BE2C (cell line): ENCODE measurements at regions not wholly inside any gene's neighbourhood (a gene's known extent, or its start where the extent isn't known, plus 50 kb on each side); places are given as distances from the start of the nearest gene placed in this dataset.

Experiments
- DNase-seq: peaks from one replicate; pipeline ENCODE4 v3.0.0-alpha.2; 2020
- H3K27me3 ChIP-seq: fragments of 250-450 bp; sonication (Bioruptor Pico); 2 replicates; pipeline ENCODE4 v1.5.1; 2020; ENCODE audit warnings: mild to moderate bottlenecking
- H3K36me3 ChIP-seq: fragments of 250-450 bp; sonication (Bioruptor Pico); 2 replicates; pipeline ENCODE4 v1.5.1; 2020; ENCODE audit warnings: mild to moderate bottlenecking
- H3K4me1 ChIP-seq: fragments of 250-450 bp; sonication (Bioruptor Pico); 2 replicates; pipeline ENCODE4 v1.5.1; 2020
- H3K4me3 ChIP-seq: 2 replicates; pipeline ENCODE4 v1.5.1; 2011; ENCODE audit warnings: low read depth, low read length
- H3K9me3 ChIP-seq: fragments of 250-450 bp; sonication (Bioruptor Pico); 2 replicates; pipeline ENCODE4 v1.5.1; 2020
- TF ChIP-seq, protein P1 (sequence below): IDR thresholded peaks from 2 replicates; pipeline ENCODE4 v1.5.1; 2012; ENCODE audit warnings: mild to moderate bottlenecking, low read depth, low read length

DNA sequence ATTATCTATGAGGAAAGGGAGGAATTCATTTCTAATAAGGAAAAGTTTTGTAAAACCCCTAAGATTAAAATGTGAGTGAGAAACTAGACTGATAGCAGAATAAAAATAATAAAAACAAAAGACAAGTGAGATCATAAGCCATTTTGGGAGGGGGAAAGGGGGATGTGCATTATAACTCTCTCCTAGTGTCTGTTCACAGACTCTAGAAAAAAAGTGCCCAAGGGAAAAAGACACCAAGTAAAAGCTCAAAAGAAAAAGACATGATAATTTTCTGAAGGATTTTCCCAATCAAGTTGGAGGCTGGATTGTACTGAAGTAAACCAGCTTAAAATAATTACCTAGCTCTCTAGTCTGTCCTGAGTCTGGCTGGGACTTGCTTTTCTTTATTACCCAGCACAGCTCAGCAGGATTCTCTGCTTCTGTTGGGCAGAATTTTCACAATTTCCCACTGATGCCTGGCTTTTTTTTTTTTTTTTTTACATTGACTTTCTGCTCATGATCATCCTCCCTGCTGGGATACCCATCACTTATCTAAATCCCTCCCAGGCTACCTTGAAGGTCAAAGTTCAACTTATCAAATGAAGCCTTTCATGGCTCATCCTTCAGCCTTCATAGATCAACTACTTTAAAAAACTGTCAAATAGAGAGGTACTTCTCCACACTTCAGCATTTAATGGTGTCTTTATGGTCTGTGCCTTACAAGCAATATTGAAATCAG is 124.2 kb upstream of the KCNJ16 start:
- no peaks in the 10 kb centered on the region for H3K27me3 ChIP-seq
- TF ChIP-seq, protein P1, sequence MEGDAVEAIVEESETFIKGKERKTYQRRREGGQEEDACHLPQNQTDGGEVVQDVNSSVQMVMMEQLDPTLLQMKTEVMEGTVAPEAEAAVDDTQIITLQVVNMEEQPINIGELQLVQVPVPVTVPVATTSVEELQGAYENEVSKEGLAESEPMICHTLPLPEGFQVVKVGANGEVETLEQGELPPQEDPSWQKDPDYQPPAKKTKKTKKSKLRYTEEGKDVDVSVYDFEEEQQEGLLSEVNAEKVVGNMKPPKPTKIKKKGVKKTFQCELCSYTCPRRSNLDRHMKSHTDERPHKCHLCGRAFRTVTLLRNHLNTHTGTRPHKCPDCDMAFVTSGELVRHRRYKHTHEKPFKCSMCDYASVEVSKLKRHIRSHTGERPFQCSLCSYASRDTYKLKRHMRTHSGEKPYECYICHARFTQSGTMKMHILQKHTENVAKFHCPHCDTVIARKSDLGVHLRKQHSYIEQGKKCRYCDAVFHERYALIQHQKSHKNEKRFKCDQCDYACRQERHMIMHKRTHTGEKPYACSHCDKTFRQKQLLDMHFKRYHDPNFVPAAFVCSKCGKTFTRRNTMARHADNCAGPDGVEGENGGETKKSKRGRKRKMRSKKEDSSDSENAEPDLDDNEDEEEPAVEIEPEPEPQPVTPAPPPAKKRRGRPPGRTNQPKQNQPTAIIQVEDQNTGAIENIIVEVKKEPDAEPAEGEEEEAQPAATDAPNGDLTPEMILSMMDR, result no peak
- H3K9me3 ChIP-seq, result no peaks in the 10 kb centered on the region
- H3K4me3 ChIP-seq, result no peak overlapping the region
- no peaks in the 10 kb centered on the region for H3K36me3 ChIP-seq
- no peaks in the 10 kb centered on the region for H3K4me1 ChIP-seq
- no peak for DNase-seq

GRCh38 chr17:69954241-69954925 is 120.6 kb upstream of the KCNJ16 start:
- no peaks in the 10 kb centered on the region for H3K36me3 ChIP-seq
- TF ChIP-seq, protein P1, result no peak
- no peak overlapping the region for H3K4me3 ChIP-seq

DNA sequence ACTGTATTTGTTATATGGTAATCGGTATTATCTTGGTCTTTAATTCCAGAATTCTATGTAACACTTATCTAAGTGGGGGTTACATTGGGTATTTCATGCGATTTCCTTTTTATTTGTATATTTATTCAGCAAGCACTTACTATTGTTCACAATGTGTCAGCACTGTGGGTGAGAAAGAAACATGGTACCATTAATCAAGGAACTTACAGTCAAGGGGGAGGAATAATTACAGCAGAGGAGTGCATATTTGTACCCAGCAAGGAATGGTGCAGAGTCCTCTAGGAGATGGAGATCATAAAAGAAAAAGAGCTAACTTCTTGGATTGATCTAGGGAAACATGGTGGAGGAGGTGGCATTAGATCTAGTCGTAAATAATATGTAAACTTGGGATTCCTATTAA is 117.0 kb upstream of the KCNJ16 start:
- H3K4me3 ChIP-seq, result no peak overlapping the region
- TF ChIP-seq, protein P1, result no peak
- DNase-seq, result no peak
- H3K36me3 ChIP-seq, result no peaks in the 10 kb centered on the region
- no peaks in the 10 kb centered on the region for H3K27me3 ChIP-seq
- no peaks in the 10 kb centered on the region for H3K9me3 ChIP-seq
- no peaks in the 10 kb centered on the region for H3K4me1 ChIP-seq

More at GRCh38 chr17:69954241-69954925, 120.6 kb upstream of the KCNJ16 start:
- no peak for DNase-seq
- Histone ChIP-seq H3K27me3 (no peaks in the 10 kb centered on the region), H3K9me3 (no peaks in the 10 kb centered on the region), H3K4me1 (no peaks in the 10 kb centered on the region)

GRCh38 chr17:69959283-69959682 is 115.7 kb upstream of the KCNJ16 start:
- Histone ChIP-seq H3K36me3 (no peaks in the 10 kb centered on the region), H3K4me1 (no peaks in the 10 kb centered on the region), H3K4me3 (no peak overlapping the region), H3K9me3 (no peaks in the 10 kb centered on the region), H3K27me3 (no peaks in the 10 kb centered on the region)
- TF ChIP-seq, protein P1, result no peak
- no peak for DNase-seq

- H3K27me3 ChIP-seq, result no peaks in the 10 kb centered on the region
- no peaks in the 10 kb centered on the region for H3K36me3 ChIP-seq
- DNase-seq, result no peak
- no peaks in the 10 kb centered on the region for H3K9me3 ChIP-seq
- no peaks in the 10 kb centered on the region for H3K4me1 ChIP-seq
- H3K4me3 ChIP-seq, result no peak overlapping the region
- TF ChIP-seq, protein P1, result no peak
Measured at GRCh38 chr17:69960755-69961154, 114.3 kb upstream of the KCNJ16 start.
